ENCODE measurements at regions not wholly inside any gene's neighbourhood (a gene's known extent, or its start where the extent isn't known, plus 50 kb on each side); places are given as distances from the start of the nearest gene placed in this dataset.

- no peak for DNase-seq
These were observed 307.5 kb upstream of the SHH start for GRCh38 chr7:156119771-156120170.

GRCh38 chr7:156118248-156118645 is 306.0 kb upstream of the SHH start:
- no peak for DNase-seq

- DNase-seq = no peak
These were observed 305.4 kb upstream of the SHH start for GRCh38 chr7:156117542-156118247.

GRCh38 chr7:156116514-156117215 is 304.4 kb upstream of the SHH start:
- no peak for DNase-seq

- DNase-seq = no peak
These were observed 303.3 kb upstream of the SHH start for GRCh38 chr7:156115582-156115981.

GRCh38 chr7:156113731-156114130 is 301.5 kb upstream of the SHH start:
- DNase-seq = no peak

- no peak for DNase-seq
These were observed 297.7 kb upstream of the SHH start for GRCh38 chr7:156109988-156110387.

GRCh38 chr7:156109076-156109475 is 296.8 kb upstream of the SHH start:
- DNase-seq = no peak

GRCh38 chr7:156107957-156108356 is 295.7 kb upstream of the SHH start:
- DNase-seq = no peak

GRCh38 chr7:156106107-156106426 is 293.8 kb upstream of the SHH start:
- DNase-seq = no peak

- DNase-seq = no peak
These were observed 293.3 kb upstream of the SHH start for GRCh38 chr7:156105337-156106106.

GRCh38 chr7:156104501-156105336 is 292.5 kb upstream of the SHH start:
- DNase-seq = no peak

GRCh38 chr7:156102267-156102666 is 290.0 kb upstream of the SHH start:
- no peak for DNase-seq

- no peak for DNase-seq
These were observed 289.1 kb upstream of the SHH start for GRCh38 chr7:156101355-156101754.

GRCh38 chr7:156100086-156100485 is 287.8 kb upstream of the SHH start:
- no peak for DNase-seq

GRCh38 chr7:156099085-156099484 is 286.8 kb upstream of the SHH start:
- DNase-seq = no peak

GRCh38 chr7:156096771-156097538 is 284.7 kb upstream of the SHH start:
- DNase-seq = no peak

GRCh38 chr7:156095908-156096539 is 283.8 kb upstream of the SHH start:
- DNase-seq = no peak

GRCh38 chr7:156094350-156095146 is 282.3 kb upstream of the SHH start:
- DNase-seq = no peak

GRCh38 chr7:156092307-156092706 is 280.0 kb upstream of the SHH start:
- DNase-seq = no peak

- DNase-seq = no peak
These were observed 279.3 kb upstream of the SHH start for GRCh38 chr7:156091519-156092080.
